ENCODE measurements at regions not wholly inside any gene's neighbourhood (a gene's known extent, or its start where the extent isn't known, plus 50 kb on each side); places are given as distances from the start of the nearest gene placed in this dataset.

DNA sequence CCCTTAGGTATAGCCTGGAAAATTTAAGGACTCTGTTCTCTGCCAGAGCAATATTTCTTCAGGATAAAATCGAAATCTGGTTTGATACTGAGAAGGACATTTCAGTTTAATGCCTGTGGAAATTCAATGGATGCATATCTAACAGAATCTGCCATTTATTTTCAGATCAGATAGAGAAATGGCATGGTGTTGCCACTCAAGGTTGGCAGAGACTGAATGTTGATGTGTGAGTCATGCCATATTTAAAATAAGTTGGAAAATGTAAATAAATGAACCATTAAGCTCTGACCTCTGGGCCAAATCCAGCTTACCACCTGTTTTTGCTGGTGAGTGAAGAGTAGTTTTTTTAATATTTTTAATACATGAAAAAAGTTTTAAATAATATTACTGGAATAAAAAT lies 594.6 kb downstream of the DOK5 start:
- no peaks in the 10 kb centered on the region for H3K27me3 ChIP-seq (replicated peaks in 1 of 7)
- 24 to 58% (median 47%) methylated on average over 1 of the region's 1 CpG for WGBS, 5 donors
- TF ChIP-seq POLR2AphosphoS5 (IDR thresholded peaks at IDR 0.05), result no peak
- TF ChIP-seq, protein P1, sequence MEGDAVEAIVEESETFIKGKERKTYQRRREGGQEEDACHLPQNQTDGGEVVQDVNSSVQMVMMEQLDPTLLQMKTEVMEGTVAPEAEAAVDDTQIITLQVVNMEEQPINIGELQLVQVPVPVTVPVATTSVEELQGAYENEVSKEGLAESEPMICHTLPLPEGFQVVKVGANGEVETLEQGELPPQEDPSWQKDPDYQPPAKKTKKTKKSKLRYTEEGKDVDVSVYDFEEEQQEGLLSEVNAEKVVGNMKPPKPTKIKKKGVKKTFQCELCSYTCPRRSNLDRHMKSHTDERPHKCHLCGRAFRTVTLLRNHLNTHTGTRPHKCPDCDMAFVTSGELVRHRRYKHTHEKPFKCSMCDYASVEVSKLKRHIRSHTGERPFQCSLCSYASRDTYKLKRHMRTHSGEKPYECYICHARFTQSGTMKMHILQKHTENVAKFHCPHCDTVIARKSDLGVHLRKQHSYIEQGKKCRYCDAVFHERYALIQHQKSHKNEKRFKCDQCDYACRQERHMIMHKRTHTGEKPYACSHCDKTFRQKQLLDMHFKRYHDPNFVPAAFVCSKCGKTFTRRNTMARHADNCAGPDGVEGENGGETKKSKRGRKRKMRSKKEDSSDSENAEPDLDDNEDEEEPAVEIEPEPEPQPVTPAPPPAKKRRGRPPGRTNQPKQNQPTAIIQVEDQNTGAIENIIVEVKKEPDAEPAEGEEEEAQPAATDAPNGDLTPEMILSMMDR (IDR thresholded peaks at IDR 0.05 in 8 of 11, conservative IDR thresholded peaks at IDR 0.05 in 3 of 11), result no peak
- TF ChIP-seq POLR2A (IDR thresholded peaks at IDR 0.05), result no peak
- H3K9me3 ChIP-seq, result peaks cover 0 to 37% (median 30%) of the 10 kb centered on the region in 8 donors
- H3K27ac ChIP-seq, result no peak overlapping the region
- intact Hi-C loops (cut with DNase I; ENCODE audit: low total_unique reads), result no loop called here
- H3K4me3 ChIP-seq, result no peak overlapping the region
- H3K4me1 ChIP-seq, result no peaks in the 10 kb centered on the region
- H3K36me3 ChIP-seq, result no peaks in the 10 kb centered on the region
- DNase-seq, result no peak

DNA sequence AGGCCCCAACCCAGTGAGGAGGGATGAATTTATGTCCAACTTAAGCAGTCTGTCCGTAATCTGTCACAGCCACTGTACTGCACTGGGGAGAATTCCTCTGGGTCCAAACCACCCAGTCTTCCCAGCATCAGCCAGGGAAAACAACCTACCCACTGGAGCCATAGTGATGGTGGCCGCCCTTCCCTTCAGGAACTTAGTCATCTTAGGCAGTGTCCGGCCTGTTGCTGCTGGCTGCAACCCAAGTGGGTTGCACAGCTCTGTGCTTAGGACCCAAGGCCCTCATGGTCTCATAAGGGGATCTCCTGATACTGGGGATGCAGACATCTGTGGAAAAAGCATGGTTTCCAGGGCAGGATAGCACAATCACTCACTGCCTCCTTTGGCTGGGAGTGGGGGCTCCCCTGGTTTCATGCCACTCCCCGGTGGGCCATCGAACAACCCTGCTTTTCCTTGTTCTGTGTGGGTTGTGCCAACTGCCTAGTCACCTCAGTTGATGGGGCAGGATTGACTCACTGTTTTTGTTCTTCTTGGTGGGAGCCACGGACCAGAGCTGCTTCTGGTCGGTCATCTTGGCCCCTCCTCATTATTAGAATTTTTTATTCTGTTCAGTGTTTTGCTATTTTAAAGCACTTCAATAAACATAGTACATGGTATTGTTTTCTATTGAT lies 591.9 kb downstream of the DOK5 start:
- no peak overlapping the region for H3K27ac ChIP-seq
- peaks cover 0 to 52% (median 43%) of the 10 kb centered on the region in 8 donors for H3K9me3 ChIP-seq
- TF ChIP-seq POLR2A (IDR thresholded peaks at IDR 0.05), result no peak
- 76 to 89% (median 85%) methylated on average over 6 to 7 of the region's 7 CpGs for WGBS, 5 donors
- intact Hi-C loops (cut with DNase I; ENCODE audit: low total_unique reads), result no loop called here
- H3K36me3 ChIP-seq, result no peaks in the 10 kb centered on the region
- no peak for DNase-seq
- H3K4me1 ChIP-seq, result no peaks in the 10 kb centered on the region
- H3K27me3 ChIP-seq (replicated peaks in 1 of 7), result no peaks in the 10 kb centered on the region
- H3K4me3 ChIP-seq, result no peak overlapping the region

DNA sequence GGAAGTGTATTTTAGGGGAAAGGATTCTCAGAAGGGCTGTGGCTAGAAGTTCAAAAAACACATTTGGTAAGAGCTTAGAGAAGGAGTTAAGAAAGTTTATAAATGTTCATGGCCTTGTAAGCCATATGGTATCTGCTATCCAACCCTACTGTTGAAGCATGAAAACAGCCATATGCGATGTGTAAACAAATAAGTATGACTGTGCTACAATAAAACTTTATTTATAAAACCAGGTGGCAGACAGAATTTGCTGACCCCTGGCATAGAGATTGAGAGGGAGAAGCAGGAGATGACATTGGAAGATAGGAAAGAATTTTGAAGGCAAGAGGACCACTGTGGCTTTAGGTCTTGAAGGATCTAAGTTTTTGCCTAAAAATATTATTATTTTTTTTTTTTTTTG lies 583.5 kb downstream of the DOK5 start:
- Histone ChIP-seq H3K27me3 (replicated peaks in 1 of 7) (no peaks in the 10 kb centered on the region), H3K4me3 (no peak overlapping the region), H3K9me3 (peaks cover 0 to 21% (median 16%) of the 10 kb centered on the region in 8 donors), H3K27ac (no peak overlapping the region), H3K36me3 (no peaks in the 10 kb centered on the region), H3K4me1 (no peaks in the 10 kb centered on the region)
- DNase-seq, result no peak
- TF ChIP-seq, protein P1 (IDR thresholded peaks at IDR 0.05 in 8 of 11, conservative IDR thresholded peaks at IDR 0.05 in 3 of 11), result no peak
- TF ChIP-seq POLR2AphosphoS5 (IDR thresholded peaks at IDR 0.05) (no peak), POLR2A (IDR thresholded peaks at IDR 0.05) (no peak)
- intact Hi-C loops (cut with DNase I; ENCODE audit: low total_unique reads), result no loop called here
- 89 to 95% (median 91%) methylated on average over 1 of the region's 1 CpG for WGBS, 5 donors

DNA sequence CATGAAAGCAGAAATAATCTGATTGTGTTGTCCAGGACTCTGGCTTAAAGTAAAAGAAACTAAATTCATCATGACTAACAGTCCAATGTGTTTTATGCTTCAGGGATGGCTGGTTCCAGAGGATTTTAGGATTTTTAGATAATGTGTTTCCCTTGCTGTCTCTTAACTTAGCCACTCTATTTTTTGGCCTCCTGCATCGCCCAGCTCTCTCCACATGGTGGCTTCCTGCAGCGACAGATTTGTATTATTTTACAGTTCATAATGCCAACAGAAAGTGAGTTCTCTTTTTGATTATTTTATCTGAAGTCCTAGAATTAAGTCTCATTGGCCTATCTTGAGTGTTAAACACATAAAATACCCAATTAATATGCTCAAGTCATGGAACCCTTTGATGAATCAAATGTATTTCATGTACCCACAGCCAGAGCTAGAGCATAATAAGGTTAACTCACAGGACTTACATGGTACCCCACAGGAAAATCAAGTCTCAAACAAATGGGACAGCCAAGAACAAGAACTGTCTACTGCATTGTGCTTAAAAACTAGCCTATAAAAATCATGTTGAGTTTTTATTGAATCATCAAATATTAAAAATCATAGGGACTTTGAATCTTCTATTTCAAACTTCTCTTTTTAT lies 582.5 kb downstream of the DOK5 start:
- no peak for DNase-seq
- Histone ChIP-seq H3K4me1 (no peaks in the 10 kb centered on the region), H3K4me3 (no peak overlapping the region), H3K27ac (no peak overlapping the region), H3K36me3 (no peaks in the 10 kb centered on the region), H3K27me3 (replicated peaks in 1 of 7) (no peaks in the 10 kb centered on the region), H3K9me3 (peaks cover 0 to 13% (median 7%) of the 10 kb centered on the region in 8 donors)
- intact Hi-C loops (cut with DNase I; ENCODE audit: low total_unique reads), result no loop called here
- TF ChIP-seq POLR2AphosphoS5 (IDR thresholded peaks at IDR 0.05) (no peak), POLR2A (IDR thresholded peaks at IDR 0.05) (no peak)
- TF ChIP-seq, protein P1 (IDR thresholded peaks at IDR 0.05 in 8 of 11, conservative IDR thresholded peaks at IDR 0.05 in 3 of 11), result no peak
- 27 to 43% (median 40%) methylated on average over 2 of the region's 2 CpGs for WGBS, 5 donors

All from spleen (tissue), 11 donors.